HK-2 (cell line): ENCODE measurements at regions not wholly inside any gene's neighbourhood (a gene's known extent, or its start where the extent isn't known, plus 50 kb on each side); places are given as distances from the start of the nearest gene placed in this dataset.
A peak's percentile ranks its signal among the peaks of the same experiment; 100 is the strongest.

ENCODE experiments used
- DNase-seq: peaks from one replicate; pipeline ENCODE4 v3.0.0-alpha.2; 2018; ENCODE audit not compliant: unreplicated experiment

DNA sequence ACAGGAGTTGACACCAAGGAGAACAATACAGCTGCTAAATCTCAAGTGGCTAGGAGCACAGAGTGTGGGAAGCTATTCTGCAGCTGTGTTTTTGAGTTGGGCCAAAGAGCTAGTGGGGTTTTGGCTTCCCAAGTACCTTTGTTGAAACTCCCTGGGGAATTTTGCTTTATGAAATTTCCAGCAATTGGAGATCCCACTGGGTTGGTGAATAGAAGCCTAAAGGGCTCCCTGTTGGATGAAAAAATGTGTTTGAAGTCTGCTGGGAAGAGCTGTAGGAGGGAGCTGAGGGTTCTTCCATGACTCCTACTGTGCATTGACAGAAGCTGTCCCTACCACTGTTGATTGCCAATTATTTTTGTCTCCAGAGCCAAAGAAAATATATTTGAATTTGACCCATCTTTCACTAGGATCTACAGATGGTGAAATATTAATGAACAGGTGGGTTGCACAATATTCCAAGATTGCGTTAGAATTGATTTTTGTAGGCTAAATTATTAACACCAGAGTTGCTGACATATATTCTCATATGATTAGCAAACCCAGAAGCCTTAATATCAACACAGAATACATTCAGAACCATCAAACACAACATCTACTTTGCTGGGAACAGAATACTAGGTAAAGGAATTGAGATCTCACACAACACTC, 95.4 kb upstream of the CYP1B1 start:
- DNase-seq: no peak

GRCh38 chr2:38170733-38171132, 94.8 kb upstream of the CYP1B1 start:
- no peak for DNase-seq

- DNase-seq: no peak
Measured at GRCh38 chr2:38170067-38170466, 94.1 kb upstream of the CYP1B1 start.

DNA sequence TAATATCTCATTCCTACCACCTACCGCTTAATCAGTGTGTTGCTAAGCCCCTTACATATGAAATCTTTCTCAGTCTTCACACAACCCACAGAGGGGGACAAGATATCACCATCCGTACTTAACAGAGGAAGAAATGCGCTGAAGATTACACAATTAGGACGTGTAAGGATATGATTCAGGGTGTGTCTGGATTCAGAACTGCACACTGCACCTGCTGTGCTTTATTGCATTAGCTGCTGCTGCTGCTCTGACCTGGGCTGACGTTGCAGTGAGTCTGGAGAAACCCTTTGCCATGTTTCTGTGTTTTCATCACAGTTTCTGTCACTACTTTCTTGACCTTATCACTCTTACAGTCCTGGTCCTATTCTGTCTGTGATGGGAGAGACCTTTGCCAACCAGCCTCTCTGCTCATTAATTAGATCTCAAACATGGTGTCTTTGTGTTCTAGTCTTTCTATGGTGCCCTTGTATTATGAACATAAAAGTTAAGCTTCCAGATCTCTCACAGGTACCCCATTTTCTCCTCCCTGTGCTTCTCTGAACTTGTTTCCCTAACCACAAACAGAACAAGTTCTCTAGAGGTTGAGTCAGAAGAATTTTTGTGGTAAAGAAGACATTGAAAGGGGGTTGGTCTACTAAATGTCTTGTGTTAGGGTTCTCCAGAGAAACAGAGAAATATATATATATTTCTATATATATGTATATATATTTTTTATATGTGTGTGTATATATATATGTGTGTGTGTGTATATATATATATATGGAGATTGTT, 92.9 kb upstream of the CYP1B1 start:
- DNase-seq: no peak

GRCh38 chr2:38167968-38168350, 92.0 kb upstream of the CYP1B1 start:
- DNase-seq: no peak

DNA sequence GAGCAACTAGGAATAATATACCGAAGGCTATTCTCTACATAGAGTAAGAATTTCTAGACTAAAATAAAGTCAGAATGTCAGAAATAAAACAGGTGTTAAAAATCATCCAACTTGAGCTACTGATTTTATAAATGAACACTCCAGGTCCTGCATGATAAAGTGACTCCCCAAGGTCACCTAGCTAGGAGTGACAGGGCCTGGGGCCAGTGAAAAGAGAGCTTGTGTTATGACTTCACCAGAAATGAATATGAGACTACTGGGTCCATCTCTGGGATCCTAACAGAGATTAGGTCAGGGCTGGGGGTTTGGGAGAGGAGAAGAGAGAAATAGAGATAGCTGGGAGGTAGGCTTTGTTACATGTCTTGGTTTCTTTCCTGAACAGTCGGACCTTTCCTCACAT, 89.7 kb upstream of the CYP1B1 start:
- no peak for DNase-seq

DNA sequence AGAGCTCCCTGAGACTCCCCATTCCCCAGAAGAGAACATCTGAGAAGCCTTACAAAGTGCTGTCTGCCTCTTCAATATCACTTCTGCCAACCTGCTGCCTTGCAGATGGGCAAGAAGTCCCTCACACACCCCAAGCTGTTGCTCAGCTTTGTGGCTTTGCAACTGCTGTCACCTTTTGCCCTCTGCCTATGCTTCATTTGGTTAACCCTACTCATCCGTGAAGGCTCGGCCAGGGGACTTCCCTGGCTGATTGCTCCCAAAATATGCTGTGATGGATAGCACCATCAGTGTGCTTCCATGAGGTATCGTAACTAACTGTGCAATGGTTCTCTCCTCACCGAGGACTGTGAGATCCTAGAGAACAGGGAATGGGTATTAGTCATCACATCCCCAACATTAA, 88.9 kb upstream of the CYP1B1 start:
- peak; percentile 77 for DNase-seq

DNA sequence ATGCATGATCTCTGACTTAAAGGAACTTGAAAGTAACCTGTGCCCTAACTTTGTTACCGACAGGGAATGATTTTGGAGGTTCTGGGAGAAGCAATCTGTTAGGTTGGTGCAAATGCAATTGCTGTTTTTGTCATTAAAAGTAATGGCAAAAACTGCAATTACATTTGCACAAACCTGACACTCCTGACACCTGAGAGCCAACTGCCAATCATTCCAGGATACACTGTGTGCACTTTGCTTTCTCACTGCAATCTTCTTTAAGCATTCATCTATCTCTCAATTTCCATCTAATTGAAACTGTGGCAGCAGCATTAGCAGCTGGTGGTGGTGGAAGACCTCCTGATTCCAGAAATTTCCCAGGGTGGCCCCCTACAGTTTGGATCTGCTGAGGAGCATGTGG, 87.6 kb upstream of the CYP1B1 start:
- DNase-seq: no peak

- DNase-seq: no peak
Measured at GRCh38 chr2:38163006-38163405, 87.1 kb upstream of the CYP1B1 start.

DNA sequence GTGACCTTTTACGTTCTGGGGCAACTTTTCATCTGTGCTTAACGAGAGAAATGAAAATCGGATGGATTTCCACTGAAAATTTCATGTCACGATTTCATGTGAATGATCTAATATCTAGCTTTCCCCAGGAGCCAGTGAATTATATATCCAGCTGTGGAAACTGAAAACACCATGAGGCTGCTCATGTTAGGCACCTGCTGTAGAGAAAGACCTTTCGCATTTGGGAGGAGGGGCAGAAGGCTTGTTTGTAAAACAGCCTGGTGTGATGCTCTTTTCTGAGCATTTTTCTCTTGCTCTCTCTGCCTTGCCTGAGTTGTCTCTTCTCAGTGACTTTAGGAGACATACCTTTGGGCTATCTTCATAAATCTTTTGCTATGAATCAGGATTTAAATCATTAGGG, 84.6 kb upstream of the CYP1B1 start:
- no peak for DNase-seq

GRCh38 chr2:38159597-38159996, 83.6 kb upstream of the CYP1B1 start:
- DNase-seq: no peak

GRCh38 chr2:38159191-38159590, 83.2 kb upstream of the CYP1B1 start:
- DNase-seq: no peak

GRCh38 chr2:38158378-38159118, 82.6 kb upstream of the CYP1B1 start:
- DNase-seq: no peak

- no peak for DNase-seq
Measured at GRCh38 chr2:38156436-38156835, 80.5 kb upstream of the CYP1B1 start.

DNA sequence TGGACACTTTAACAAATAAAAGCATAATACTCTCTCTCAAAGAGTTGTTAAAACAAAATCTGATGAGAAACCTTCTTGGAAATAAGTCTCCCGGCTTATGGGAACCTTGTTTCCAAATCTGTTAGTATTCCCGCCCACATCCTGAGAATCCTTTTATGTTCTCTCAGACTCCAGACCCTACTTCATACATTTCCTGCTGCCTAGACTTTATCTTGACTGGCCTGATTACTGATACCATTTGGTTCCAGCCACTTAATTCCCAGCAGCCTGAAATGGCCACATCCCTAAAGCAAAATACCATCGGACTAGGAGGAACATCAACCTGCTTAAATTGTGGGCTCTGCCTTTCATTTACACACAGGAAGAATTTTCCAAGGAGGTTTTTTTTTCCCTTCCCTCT, 79.1 kb upstream of the CYP1B1 start:
- no peak for DNase-seq

DNA sequence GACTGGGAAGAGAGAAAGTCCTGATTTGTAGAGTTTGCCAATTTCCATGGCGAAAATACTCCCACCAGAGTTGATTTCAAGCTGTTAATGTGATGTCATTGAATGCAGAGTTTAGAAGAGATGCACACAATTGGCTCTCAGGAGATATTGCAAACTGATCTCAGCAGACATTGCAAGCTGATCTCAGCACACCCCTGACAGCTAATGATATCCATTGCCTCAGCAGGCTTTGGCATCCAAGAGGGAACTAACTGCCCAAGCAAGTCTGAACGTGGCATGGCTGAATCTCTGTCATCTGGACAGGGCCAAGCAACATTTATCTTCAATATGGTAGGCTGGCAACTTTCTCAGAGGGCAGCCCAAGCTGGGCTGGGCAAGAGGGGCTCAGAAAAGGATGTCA, 78.4 kb upstream of the CYP1B1 start:
- no peak for DNase-seq

DNA sequence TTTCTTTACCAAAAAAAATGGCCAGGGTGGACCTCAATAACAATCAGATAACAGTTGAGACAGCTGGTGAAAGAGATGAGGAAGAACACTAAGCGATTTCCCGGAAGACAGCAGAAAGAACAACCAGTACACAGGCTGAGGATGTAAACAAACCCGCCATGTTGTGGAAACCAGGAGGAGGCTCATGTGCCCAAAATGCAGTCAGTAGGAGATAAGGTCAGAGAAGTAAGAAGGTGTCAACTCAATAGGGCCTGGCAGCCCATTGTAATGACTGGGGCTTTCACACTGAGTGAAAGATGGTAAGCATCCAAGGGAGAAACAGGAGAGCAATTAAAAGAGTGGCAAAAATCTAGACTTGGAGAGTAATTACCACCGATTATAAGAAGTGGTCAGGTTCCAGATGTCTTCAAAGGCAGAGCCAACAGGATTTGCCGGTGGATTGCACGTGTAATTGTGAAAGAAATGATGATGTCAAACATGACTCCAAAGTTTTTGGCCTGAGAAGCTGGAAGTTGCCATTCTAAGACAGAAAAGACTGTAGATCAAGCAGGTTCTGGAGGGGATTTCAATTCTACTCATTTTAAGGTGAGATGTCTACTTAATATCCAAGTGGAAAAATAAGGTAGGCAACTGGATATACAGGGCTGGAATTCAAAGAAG, 77.7 kb upstream of the CYP1B1 start:
- DNase-seq: no peak

GRCh38 chr2:38152913-38153312, 77.0 kb upstream of the CYP1B1 start:
- DNase-seq: no peak

DNA sequence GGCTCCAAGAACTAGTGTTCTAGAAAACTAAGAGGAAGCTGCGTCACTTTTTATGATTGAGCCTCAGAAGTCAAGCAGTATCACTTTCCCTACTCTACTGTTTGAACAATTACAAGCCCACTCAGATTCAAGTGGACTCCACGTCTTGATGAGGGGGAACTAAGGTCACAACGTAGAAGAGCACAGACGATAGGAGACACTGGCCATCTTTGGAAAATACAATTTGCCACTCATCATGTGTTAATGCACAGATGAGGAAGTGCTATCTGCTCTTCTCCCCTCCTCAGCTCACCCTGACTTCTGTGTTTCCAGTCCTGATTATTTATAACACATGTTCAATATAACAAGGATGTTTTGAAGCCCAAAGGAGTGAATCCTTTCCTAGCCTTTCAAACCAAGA, 76.1 kb upstream of the CYP1B1 start:
- DNase-seq: no peak

DNA sequence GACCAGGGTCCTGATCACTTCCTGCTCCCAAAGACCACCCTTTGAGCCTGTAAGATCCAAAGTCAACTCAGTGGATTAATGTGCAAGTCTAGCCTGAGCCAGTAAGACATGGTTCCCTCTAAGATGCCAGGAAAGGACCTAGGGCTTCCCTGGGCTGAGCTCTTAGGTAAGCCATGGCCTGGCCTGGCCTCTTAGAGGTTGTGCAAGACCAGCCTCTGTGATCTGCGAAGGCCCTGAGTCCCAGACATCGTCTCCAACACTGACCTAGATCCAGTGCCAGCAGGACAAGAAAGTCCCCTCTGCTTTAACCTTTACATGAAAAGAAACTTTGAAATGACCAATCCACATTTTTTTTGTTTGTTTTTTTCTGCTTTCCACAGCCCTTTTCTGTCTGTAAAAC, 73.6 kb upstream of the CYP1B1 start:
- DNase-seq: no peak

- no peak for DNase-seq
Measured at GRCh38 chr2:38148501-38148900, 72.5 kb upstream of the CYP1B1 start.

GRCh38 chr2:38147333-38148121, 71.6 kb upstream of the CYP1B1 start:
- DNase-seq: no peak
